Upper lobe of left lung (tissue), 4 donors: ENCODE measurements at regions not wholly inside any gene's neighbourhood (a gene's known extent, or its start where the extent isn't known, plus 50 kb on each side); places are given as distances from the start of the nearest gene placed in this dataset.

Experiments
- CTCF ChIP-seq, 6 experiments: fragments of 450-650 bp in 4 of 6; fragments of 200-600 bp in 2 of 6; sonication (generic) in 2 of 6; IDR thresholded peaks; one replicate each; pipeline ENCODE4 v1.5.1; 2016 to 2019; ENCODE audit warnings: antibody characterized with exemption in 6 of 6
- POLR2A ChIP-seq, 4 donors: fragments of 450-650 bp; IDR thresholded peaks; one replicate each; pipeline ENCODE4 v1.5.1; 2016 to 2017; ENCODE audit warnings: antibody characterized with exemption in 4 of 4, mild to moderate bottlenecking in 2 of 4

- TF ChIP-seq CTCF (IDR thresholded peaks at IDR 0.05) = no peak
- TF ChIP-seq POLR2A (IDR thresholded peaks at IDR 0.05) = no peak
Observed at GRCh38 chr1:5571438-5571837, 420.8 kb downstream of the NPHP4 start.
